NOMO-1 (cell line): ENCODE measurements at regions not wholly inside any gene's neighbourhood (a gene's known extent, or its start where the extent isn't known, plus 50 kb on each side); places are given as distances from the start of the nearest gene placed in this dataset.

Experiments
- DNase-seq, 2 experiments: peaks; one replicate each; lab custom pipeline; 2025; ENCODE audit not compliant: unreplicated experiment in 2 of 2; lab: John Stamatoyannopoulos, UW

DNA sequence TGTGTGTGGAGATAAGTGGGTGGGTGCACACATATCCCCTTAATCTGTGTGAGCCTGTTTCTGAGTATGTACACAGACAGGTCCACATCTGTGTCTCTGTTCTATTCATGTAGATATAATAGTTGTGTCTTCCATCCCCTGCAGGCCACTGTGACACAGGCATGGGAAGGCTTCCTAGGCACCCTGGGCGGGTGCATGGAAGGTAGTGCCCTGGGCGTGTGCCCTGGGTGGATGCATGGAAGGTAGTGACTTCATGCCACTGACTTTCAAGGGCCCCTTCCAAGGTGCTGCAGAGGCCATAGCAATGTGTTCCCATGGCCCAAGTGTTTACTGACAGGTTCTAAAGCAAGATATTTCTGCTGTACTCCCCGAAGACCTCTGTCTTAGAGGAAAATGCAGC lies 462.5 kb upstream of the HS6ST1 start:
- DNase-seq, result no peak

DNA sequence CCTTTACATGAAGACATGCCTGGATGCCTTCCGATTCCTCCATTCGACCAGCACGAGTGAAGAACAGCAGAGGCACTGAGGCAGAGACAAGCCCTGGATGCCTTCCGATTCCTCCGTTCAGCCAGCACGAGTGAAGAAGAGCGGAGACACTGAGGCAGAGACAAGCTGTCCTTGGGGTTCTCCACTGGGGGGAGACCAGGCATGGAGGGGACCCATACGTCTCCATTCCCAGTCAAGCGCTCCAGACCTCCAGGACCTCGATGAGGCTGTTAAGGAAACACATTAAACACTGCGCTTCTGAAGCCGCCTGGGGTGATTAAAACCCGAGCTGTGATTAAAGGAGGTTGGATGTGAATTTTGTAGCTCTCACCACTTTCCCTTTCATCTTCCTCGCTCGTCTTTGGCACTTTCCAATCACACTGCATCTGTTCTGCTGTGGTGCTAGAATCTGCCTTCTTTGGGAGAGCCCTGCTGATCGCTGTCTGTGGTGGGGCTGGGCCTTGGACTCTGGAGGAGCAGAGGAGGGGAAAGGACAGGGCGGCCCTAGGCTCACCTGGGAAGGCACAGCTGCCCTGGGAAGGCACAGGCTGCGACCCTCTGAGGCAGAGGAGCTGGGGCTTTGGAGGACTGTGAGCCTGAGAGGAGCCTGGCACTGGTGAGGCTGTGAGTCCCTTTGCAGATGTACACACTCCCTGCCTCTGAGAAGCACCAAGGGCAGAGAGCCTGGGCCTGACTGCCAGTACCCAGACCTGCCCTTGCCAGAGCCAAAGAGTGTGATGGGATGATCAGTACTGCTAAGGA lies 463.1 kb upstream of the HS6ST1 start:
- no peak for DNase-seq

DNA sequence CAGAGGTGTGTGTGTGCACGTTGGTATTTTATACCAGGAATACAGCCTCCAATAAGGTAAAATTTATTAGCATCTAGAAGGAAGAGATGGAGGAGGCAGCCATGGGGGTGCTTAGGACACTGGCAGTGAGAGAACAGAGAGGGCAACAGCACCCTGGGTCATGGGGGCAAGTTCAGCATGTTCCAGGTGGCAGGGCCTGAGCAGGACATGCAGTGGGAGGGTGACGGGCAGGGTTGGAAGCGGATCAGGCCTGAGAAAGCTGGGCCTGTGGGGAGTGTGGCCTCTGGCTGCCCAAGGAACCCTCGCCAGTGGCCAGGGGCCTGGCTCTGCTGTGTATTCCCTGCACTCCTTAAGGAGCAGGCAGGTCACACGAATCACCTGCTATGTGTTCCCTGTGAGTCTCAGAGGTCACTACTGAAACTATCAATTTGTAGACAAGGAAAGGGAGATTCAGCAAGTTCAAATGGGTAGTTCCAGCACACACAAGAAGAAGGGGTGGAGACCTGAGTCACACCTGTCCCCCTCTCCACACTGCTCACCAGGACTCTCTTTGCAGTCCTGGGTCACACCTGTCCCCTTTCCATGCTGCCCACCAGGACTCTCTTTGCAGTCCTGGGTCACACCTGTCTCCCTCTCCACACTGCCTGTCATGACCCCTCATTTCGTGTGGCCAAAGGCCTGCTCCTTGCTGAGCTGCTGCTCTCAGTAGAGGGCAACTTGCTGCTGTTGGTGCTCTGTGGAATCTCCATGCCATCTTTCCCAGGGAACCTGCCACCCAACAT lies 463.9 kb upstream of the HS6ST1 start:
- no peak for DNase-seq

DNA sequence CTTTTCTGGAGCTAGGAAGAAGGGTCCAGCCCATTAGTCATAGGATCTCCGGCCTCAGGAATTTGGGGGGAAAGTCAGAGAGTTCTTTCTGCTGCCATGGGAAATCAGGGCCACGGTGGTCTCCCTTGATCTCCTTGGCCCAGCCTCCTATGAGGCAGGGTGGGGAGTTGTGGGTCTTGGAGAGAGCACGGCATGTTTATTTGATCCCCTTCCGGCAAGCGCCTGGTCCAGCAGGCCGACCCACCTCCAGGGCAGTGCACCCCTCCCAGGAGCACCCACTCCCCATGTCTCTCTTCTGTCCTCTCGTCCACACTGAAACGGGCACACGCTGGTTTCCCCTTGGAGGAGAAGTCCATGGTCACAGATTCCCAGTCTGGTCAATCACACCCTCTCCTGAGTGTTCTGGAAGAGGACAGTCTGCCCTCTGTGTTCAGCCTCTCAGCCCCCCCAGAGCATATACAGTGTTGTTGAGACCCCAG lies 464.6 kb upstream of the HS6ST1 start:
- DNase-seq, result no peak

DNA sequence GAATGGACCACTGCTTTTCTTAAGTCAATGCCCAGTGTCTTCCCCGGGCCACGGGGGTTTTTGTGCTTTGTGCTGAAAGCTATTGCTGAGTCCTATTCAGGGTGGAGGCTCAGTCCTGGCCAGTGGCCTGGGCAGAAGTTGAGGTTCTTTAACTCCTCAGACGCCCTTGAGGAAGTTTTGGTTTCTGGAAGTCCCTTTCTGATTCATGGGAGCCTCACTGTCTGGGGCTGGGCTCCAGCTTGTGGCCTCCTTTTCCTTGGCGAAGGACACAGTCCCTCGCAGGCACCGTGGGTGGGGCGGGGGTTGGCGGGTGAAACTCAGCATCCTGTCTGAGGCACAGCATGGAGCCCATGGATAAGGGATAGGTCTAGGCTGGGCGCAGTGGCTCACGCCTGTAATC lies 465.2 kb upstream of the HS6ST1 start:
- no peak for DNase-seq

DNA sequence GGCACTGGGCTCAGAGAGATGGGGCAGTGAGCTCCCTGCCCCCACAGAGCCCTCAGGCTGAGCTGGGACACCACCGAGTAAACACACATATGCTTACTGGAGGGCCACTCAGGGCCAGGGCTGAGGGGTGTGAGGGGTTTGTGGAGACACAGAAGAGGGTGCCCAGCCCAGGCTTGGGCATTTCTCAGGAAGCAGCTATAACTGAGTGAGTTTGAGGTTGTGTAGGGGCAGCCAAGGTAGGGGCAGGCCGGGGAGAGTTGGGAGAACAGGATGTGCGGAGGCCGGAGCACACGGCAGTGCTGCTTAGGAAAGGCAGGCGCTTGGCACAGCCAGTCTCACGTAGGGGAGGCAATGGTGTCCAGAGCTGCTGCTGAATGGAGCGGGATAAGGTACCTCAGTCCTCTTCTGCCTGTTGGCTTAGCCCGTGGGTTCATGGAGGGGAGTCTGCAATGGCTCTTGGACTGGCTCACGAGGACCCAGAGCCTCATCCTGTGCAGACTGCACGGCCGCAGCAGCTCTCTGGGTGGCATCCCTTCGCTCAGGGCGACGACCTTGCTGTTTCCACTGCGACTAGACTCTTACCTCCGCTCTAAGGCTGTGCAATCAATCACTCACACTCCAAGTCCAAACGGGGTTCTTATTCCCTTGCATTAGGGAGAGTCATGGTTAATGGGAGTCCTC lies 466.1 kb upstream of the HS6ST1 start:
- no peak for DNase-seq

DNA sequence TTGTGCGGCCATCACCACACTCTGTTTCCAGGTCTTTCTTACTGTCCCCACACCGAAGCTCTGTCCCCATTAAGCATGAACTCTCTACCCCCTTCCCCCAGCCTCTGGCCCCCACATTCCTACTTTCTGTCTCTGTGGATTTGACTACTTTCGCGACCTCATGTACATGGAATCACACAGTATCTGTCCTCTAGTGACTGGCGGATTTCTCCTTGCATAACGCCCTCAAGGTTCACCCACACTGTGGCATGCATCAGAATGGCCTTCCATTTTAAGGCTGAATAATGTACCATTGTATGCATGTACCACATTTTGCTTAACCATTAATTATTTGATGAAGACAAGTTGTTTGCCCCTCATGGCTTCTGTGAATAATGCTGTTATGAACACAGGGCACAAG lies 467.6 kb upstream of the HS6ST1 start:
- no peak for DNase-seq

DNA sequence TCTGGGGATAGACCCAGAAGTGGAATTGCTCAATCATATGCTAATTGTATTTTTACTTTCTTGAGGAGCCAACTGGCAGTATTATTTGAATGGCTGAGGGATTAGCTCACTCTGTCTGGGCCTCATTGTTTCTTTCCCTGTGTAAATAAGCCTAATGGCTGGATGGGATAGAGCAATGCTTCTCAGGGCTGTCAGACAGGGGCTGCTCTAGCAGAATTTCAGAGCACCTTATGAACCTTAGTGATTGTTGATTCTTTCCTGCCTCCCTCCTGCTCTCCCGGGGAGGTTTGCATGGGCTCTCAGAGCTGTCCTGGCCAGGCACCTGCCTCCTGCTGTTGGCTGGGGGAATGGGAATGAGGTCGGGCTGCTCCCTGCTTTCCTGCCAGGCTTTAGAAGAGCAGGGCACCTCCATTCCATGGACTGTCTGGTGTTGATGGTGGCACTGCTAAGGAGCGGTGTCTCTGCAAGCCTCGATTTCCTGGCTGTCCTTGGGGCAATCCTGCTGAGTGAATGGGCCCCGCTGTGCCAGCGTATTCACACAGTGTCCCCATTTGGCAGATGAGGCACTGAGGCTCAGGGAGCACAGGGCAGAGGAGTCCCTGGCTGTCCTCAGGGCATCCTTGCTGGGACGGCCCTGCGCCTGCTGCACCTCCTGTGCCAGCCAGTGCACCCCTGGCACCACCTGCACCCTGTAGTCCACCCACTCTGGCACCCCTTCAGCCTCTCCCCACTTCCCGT lies 468.2 kb upstream of the HS6ST1 start:
- DNase-seq, result no peak

DNA sequence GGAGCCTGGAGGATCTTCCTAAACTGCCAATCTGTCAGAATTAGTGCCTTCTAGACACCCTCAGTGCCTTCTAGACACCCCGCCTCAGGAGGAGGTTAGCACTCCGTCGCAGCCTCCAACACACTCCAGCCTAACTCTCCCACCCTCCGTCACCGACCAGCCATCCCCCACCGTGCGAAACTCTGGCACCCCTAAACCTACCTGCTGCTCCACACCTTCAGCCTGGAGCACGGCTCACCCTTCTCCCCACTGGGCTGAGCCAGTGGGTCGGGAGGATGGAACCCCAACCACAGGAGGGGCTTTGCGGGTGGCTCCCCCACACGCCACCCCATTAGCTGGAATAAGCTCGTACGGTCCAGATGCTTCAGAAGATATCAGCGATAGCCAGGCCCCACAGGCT lies 468.9 kb upstream of the HS6ST1 start:
- DNase-seq, result no peak

DNA sequence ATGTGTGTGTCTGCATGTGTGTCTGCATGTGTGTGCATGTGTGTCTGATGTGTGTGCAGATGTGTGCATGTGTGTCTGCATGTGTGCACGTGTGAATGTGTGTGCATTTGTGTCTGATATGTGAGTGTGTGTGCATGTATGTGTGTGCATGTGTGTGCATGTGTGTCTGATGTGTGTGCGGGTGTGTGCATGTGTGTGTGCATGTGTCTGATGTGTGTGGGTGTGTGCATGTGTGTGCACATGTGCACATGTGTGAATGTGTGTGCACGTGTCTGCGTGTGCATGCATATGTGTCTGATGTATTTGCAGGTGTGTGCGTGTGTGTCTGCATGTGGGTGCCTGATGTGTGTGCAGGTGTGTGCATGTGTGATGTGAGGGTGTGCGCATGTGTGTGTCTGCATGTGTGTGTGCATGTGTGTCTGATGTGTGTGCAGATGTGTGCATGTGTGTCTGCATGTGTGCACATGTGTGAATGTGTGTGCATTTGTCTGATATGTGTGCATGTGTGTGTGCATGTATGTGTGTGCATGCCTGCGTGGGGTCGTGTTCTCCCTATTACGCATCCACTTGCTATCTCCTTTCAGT lies 470.1 kb upstream of the HS6ST1 start:
- no peak for DNase-seq

DNA sequence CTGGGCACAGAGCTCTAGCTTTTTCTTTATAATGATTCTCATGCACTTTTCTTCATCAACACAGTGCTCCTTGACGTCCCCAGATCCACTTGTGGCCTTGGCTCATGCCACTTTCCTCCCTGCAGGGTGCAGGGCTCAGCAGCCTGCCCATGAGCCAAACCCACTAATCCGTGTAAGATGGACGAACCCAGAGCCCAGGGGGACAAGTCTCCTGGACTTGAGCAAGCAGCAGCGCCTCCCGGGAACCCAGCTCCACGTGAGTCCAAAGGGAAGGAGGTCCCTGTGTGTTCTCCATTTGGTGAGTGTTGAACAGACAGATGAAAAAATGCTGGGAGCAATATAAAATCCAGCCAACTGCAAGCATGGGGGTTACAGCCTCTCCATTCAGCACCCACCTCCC lies 470.6 kb upstream of the HS6ST1 start:
- no peak for DNase-seq

DNA sequence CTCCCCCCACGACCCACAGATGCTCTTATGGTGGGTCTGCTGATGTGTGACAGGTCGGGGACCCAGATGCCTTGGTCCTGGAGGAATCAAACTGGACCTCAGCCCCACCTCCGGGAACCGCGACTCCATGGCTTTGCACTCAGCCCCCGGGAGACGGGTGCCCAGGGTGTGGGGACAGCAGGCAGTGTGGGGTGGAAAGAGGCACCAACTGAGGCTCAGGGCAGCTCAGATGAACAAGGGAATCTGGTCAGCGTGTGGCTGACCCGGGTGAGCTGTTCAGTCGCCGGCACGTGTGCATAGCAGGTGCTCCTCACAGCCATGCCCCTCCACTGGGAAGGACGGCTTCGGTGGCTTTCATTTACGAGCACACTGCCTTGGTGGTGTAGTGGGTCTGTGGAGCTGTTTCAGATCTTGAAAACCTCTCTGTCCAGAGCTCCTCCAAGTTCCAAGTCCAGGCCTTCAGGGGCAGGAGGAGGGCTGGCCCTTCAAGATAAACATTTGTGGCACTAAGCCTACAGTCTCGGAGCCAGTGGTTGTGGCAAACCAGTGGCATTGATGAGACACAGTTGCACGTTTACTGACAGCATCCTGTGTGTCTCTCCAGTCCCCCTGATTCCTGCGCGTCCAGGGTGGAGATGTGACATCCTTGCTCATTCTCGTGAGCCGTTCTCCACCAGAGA lies 471.2 kb upstream of the HS6ST1 start:
- DNase-seq, result no peak

DNA sequence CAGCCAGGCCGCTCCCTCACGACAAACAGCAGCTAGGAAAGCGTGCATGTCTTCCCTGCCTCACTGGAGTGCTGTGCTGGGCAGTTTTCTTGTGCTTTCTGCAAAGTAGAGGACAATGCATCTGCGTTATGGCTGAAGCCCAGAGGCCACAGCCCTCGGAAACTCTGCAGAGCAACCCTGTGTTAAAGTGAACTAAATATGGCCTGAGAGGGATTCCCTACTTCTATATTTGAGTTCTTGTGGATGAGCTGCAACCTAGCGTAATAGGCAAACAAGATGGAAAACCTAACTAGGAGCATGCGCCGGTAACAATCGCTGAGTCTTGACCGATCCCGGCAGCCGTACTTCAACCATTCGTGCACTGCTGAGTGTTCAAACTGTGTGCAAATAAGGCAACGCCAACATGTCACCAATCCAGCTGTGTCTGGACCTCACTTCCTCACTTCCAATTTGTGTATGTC lies 471.9 kb upstream of the HS6ST1 start:
- no peak for DNase-seq

DNA sequence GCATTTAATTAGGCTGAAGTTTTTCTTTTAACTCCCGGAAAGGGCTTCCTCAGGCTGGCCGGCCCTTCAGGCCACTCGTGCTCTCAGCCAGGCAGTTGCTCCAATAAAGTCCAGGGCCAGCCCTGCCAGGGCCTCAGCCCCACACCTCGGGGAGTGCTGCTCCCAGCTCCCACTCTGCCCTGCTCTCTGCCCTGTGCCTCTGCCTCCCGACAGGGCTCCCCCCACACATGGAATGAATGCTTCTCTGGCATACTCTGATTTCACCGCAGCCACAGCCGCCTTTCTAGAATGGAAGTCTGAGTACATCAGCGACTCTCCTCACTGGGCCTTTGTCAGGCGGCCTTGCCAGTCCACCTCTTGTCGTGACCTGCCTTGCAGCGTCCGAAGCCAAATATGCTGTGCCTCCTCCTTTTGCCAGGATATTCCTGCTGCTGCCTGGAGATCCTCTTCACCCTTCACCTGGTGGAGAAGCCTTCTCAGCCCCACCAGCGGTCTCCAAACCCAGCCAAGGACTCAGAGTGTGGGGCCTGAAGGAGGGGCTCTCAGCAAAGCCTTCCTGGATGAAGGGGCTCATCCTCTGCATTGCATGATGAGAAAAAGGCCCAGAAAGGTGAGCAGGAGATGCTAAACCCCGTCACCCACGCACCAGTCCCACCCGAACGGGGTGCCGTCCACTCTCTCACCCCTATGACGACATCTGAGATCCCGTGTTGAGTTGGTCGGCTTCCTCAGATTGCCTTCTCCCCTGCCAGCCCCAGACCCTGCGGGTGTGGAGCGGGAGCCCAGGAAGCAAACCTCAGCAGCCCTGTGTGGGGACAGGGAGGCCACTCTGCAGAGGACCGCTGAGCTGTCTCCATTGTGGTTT lies 472.7 kb upstream of the HS6ST1 start:
- no peak for DNase-seq

DNA sequence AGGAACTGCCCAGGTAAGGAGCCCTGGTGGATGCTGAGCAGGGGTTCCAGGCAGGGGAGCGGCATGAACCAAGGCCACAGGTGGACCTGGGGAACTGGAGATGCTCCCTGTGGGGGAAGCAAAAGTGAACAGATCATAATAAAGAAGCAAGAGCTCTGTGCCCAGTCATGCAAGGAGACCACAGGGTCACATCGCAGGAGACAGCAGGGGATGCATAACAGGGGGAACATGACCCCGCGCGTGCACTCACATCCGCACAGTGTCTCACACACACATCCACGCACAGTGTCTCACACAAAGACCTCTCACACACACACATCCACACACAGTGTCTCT lies 473.3 kb upstream of the HS6ST1 start:
- no peak for DNase-seq

DNA sequence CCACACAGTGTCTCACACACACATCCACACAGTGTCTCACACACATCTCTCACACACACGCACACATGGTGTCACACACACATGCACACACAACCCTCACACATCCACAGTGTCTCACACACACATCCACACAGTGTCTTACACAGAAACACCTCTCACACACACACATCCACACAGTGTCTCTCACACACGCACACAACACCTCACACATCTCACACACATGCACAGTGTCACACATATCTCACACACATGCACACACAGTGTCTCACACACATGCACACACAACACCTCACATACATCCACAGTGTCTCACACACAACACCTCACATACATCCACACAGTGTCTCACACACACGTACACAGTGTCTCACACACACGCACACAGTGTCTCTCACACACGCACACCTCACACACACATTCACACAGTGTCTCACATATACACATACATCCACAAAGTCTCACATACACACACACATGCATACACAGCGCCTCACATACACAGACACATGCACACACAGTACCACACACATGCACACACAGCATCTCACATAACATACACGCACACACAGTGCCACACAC lies 473.9 kb upstream of the HS6ST1 start:
- DNase-seq, result no peak

DNA sequence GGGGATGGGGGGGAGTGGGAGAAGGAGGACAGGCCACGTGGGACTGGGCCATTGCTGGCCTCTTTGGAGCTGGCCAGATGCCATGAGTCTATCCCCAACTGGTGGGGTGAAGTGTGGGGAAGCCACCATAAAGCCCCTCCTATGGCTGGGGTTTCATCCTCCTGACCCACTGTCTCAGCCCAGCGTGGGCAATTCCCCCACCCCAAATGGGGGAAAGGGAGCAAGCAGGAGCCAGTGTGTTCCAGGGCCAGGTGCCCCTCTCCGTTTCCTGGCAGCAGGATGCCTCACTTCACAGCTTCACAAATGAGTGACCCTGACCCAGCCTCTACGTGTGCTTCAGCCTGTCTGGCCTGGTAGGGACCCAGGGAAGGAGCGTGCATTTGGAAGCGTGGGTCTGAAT lies 474.7 kb upstream of the HS6ST1 start:
- no peak for DNase-seq

DNA sequence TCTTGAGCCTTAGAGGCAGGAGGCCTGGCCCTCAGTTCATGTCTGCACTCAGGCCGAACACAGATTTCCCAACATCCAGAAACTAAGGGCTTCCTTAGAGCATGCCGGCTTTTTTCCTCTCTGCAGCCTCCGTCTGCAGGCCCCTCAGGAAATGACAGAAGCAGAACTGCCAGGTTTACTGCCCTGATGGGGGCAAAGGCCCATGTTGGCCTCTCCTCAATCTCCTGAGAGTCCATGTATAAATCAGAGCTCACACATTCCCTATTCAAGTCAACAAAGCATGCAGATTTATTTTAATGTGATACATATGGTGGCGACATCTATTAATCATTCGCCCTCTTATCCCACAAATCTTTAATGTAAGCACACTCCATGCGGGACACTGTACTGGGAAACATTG lies 475.6 kb upstream of the HS6ST1 start:
- DNase-seq, result no peak

DNA sequence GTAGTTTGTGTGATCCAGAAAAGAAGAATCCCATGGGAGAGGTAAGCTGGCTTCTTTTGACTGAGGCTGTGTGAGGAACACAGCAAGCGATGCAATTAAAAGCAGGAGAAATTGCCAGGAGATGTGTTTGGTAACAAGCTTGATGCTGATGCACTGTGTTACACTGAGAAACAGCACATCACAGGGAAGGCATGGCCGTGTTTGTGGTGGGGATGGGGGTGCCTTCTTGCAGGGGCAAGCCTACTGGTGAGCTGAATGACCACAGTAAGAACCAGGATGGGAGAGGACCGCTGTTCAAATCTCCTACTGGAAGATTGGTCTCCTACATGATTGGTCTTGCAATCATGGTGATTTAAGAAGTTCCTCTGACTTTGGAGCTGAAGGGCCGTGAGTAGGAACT lies 477.7 kb upstream of the HS6ST1 start:
- no peak for DNase-seq
